GM20000 (cell line): ENCODE measurements at regions not wholly inside any gene's neighbourhood (a gene's known extent, or its start where the extent isn't known, plus 50 kb on each side); places are given as distances from the start of the nearest gene placed in this dataset.

Experiments used
- DNase-seq: peaks from one replicate; pipeline ENCODE4 v3.0.0; 2012; ENCODE audit warnings: low spot score
- CTCF ChIP-seq: IDR thresholded peaks from 2 replicates; pipeline ENCODE4 v1.5.1; 2012; ENCODE audit warnings: mild to moderate bottlenecking, control low read depth; ENCODE audit errors: extremely low read depth, missing control alignments

- no peak for DNase-seq
- no peak for TF ChIP-seq CTCF
These were observed 709.3 kb upstream of the STXBP6 start for GRCh38 chr14:25759256-25759655.

GRCh38 chr14:25757364-25757763, 707.4 kb upstream of the STXBP6 start:
- DNase-seq = no peak
- TF ChIP-seq CTCF = no peak

DNA sequence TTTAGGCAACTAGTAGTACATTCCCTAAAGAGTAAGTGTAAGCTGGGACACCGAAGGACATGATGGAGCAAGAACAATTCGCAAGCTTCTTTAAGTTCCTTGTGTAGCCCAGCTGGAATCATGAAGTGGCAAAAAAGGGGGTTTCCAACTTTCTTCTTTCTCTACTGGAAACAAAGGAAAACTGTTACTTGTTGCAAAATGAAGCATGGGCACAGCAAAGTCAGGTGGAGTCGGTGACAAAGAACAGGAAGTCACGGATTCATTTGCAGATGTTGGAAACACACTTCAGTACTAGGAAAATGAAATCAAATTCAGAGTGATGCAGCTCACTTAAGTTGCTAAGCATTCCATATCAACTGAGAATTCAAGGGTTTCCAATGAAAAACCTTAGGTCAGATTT, 706.9 kb upstream of the STXBP6 start:
- no peak for DNase-seq
- TF ChIP-seq CTCF = no peak

- no peak for DNase-seq
- TF ChIP-seq CTCF = no peak
These were observed 703.2 kb upstream of the STXBP6 start for GRCh38 chr14:25753130-25753529.

DNA sequence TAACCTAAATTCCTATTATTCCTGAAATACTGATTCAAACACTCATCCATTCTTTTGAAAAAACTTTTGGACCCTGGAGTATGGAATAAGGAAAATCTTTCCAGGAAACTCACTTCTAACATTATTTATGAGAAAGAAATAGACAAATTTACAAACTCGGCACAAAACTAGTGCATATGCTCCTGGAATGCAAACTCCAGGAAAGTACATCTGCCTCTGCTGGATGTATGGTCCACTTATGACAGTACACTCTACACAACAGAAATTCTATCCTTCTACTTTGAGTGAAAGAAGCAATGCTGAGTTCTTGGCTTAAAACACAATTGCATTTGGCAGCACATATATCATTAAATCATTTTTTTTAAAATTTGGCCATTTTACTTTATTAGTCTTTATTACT, 700.5 kb upstream of the STXBP6 start:
- TF ChIP-seq CTCF = no peak
- DNase-seq = no peak
